GM19025 (cell line): ENCODE measurements at regions not wholly inside any gene's neighbourhood (a gene's known extent, or its start where the extent isn't known, plus 50 kb on each side); places are given as distances from the start of the nearest gene placed in this dataset.
"Not testable (repeated sequence)": the region's sequence is repeated elsewhere in the genome, so short reads cannot be mapped to it uniquely, and the experiment has no call there.

Experiments used
- ATAC-seq: cut with Tn5 transposase; IDR thresholded peaks from one replicate; pipeline ENCODE4 v1.9.1; 2021; ENCODE audit warnings: mild to moderate bottlenecking, low read depth, moderate library complexity; ENCODE audit not compliant: unreplicated experiment

GRCh38 chr4:187366530-187366929, 629.0 kb upstream of the ZFP42 start:
- ATAC-seq: no peak

GRCh38 chr4:187370918-187371317, 624.7 kb upstream of the ZFP42 start:
- ATAC-seq: no peak

- no peak for ATAC-seq
Measured at GRCh38 chr4:187378441-187378840, 617.1 kb upstream of the ZFP42 start.

GRCh38 chr4:187380181-187380581, 615.4 kb upstream of the ZFP42 start:
- no peak for ATAC-seq

- no peak for ATAC-seq
Measured at GRCh38 chr4:187383181-187383580, 612.4 kb upstream of the ZFP42 start.

GRCh38 chr4:187387739-187388138, 607.8 kb upstream of the ZFP42 start:
- ATAC-seq: no peak

GRCh38 chr4:187389420-187389819, 606.2 kb upstream of the ZFP42 start:
- ATAC-seq: no peak

GRCh38 chr4:187390646-187391045, 604.9 kb upstream of the ZFP42 start:
- no peak for ATAC-seq

- ATAC-seq: no peak
Measured at GRCh38 chr4:187393531-187394344, 601.8 kb upstream of the ZFP42 start.

- no peak for ATAC-seq
Measured at GRCh38 chr4:187396106-187396505, 599.5 kb upstream of the ZFP42 start.

GRCh38 chr4:187408447-187408846, 587.1 kb upstream of the ZFP42 start:
- not testable (repeated sequence) for ATAC-seq

GRCh38 chr4:187413564-187414358, 581.8 kb upstream of the ZFP42 start:
- no peak for ATAC-seq

GRCh38 chr4:187414716-187415115, 580.9 kb upstream of the ZFP42 start:
- ATAC-seq: no peak

- ATAC-seq: no peak
Measured at GRCh38 chr4:187415231-187415630, 580.3 kb upstream of the ZFP42 start.

- ATAC-seq: no peak
Measured at GRCh38 chr4:187416216-187416615, 579.4 kb upstream of the ZFP42 start.

GRCh38 chr4:187417721-187418120, 577.9 kb upstream of the ZFP42 start:
- no peak for ATAC-seq

- no peak for ATAC-seq
Measured at GRCh38 chr4:187422655-187423054, 572.9 kb upstream of the ZFP42 start.

- no peak for ATAC-seq
Measured at GRCh38 chr4:187424636-187425035, 570.9 kb upstream of the ZFP42 start.

GRCh38 chr4:187426511-187426910, 569.1 kb upstream of the ZFP42 start:
- ATAC-seq: no peak

- ATAC-seq: no peak
Measured at GRCh38 chr4:187432310-187432709, 563.3 kb upstream of the ZFP42 start.

GRCh38 chr4:187433141-187433540, 562.4 kb upstream of the ZFP42 start:
- no peak for ATAC-seq

GRCh38 chr4:187436251-187436650, 559.3 kb upstream of the ZFP42 start:
- ATAC-seq: no peak
